ENCODE measurements at regions not wholly inside any gene's neighbourhood (a gene's known extent, or its start where the extent isn't known, plus 50 kb on each side); places are given as distances from the start of the nearest gene placed in this dataset.
A peak's percentile ranks its signal among the peaks of the same experiment; 100 is the strongest.

GRCh38 chr18:38611036-38611964 lies 1045.7 kb upstream of the CELF4 start:
- H3K27ac ChIP-seq (ENCODE audit: low read depth, low read length): no peak overlapping the region
- H3K9me3 ChIP-seq (ENCODE audit: control insufficient read depth, insufficient read depth, low read length): no peaks in the 10 kb centered on the region
- peak in 1 of 6 donors; percentile 2 for DNase-seq (ENCODE audit: low read depth in 4 of 6, low spot score in 6 of 6)
- no peaks in the 10 kb centered on the region for H3K4me1 ChIP-seq (ENCODE audit: control insufficient read depth, insufficient read depth, low read length)
- no peaks in the 10 kb centered on the region for H3K36me3 ChIP-seq (ENCODE audit: control insufficient read depth, insufficient read depth, low read length)
- H3K4me3 ChIP-seq (ENCODE audit: low read depth, low read length): no peak overlapping the region
- WGBS (ENCODE audit: insufficient coverage): 89% methylated on average over 8 of the region's 9 CpGs
- no peaks in the 10 kb centered on the region for H3K27me3 ChIP-seq (ENCODE audit: control insufficient read depth, insufficient read depth, low read length)

GRCh38 chr18:38606841-38607240 lies 1041.2 kb upstream of the CELF4 start:
- WGBS (ENCODE audit: insufficient coverage): no CpG with 5 or more reads among the region's 2 CpGs
- DNase-seq (ENCODE audit: low read depth in 4 of 6, low spot score in 6 of 6): no peak
- Histone ChIP-seq H3K36me3 (ENCODE audit: control insufficient read depth, insufficient read depth, low read length) (no peaks in the 10 kb centered on the region), H3K4me3 (ENCODE audit: low read depth, low read length) (no peak overlapping the region), H3K27ac (ENCODE audit: low read depth, low read length) (no peak overlapping the region), H3K9me3 (ENCODE audit: control insufficient read depth, insufficient read depth, low read length) (no peaks in the 10 kb centered on the region), H3K4me1 (ENCODE audit: control insufficient read depth, insufficient read depth, low read length) (no peaks in the 10 kb centered on the region), H3K27me3 (ENCODE audit: control insufficient read depth, insufficient read depth, low read length) (no peaks in the 10 kb centered on the region)

- Histone ChIP-seq H3K4me3 (ENCODE audit: low read depth, low read length) (no peak overlapping the region), H3K9me3 (ENCODE audit: control insufficient read depth, insufficient read depth, low read length) (no peaks in the 10 kb centered on the region), H3K27me3 (ENCODE audit: control insufficient read depth, insufficient read depth, low read length) (no peaks in the 10 kb centered on the region), H3K4me1 (ENCODE audit: control insufficient read depth, insufficient read depth, low read length) (no peaks in the 10 kb centered on the region), H3K36me3 (ENCODE audit: control insufficient read depth, insufficient read depth, low read length) (no peaks in the 10 kb centered on the region), H3K27ac (ENCODE audit: low read depth, low read length) (no peak overlapping the region)
- DNase-seq (ENCODE audit: low read depth in 4 of 6, low spot score in 6 of 6): peak in 1 of 6 donors; percentile 51
These were observed 1036.7 kb upstream of the CELF4 start for GRCh38 chr18:38602341-38602740.

GRCh38 chr18:38587571-38587970 lies 1022.0 kb upstream of the CELF4 start:
- no CpG with 5 or more reads among the region's 1 CpG for WGBS (ENCODE audit: insufficient coverage)
- Histone ChIP-seq H3K27me3 (ENCODE audit: control insufficient read depth, insufficient read depth, low read length) (no peaks in the 10 kb centered on the region), H3K4me1 (ENCODE audit: control insufficient read depth, insufficient read depth, low read length) (no peaks in the 10 kb centered on the region), H3K4me3 (ENCODE audit: low read depth, low read length) (no peak overlapping the region), H3K36me3 (ENCODE audit: control insufficient read depth, insufficient read depth, low read length) (no peaks in the 10 kb centered on the region), H3K27ac (ENCODE audit: low read depth, low read length) (no peak overlapping the region), H3K9me3 (ENCODE audit: control insufficient read depth, insufficient read depth, low read length) (no peaks in the 10 kb centered on the region)
- no peak for DNase-seq (ENCODE audit: low read depth in 4 of 6, low spot score in 6 of 6)

- H3K9me3 ChIP-seq (ENCODE audit: control insufficient read depth, insufficient read depth, low read length): no peaks in the 10 kb centered on the region
- no peaks in the 10 kb centered on the region for H3K36me3 ChIP-seq (ENCODE audit: control insufficient read depth, insufficient read depth, low read length)
- H3K4me3 ChIP-seq (ENCODE audit: low read depth, low read length): no peak overlapping the region
- DNase-seq (ENCODE audit: low read depth in 4 of 6, low spot score in 6 of 6): no peak
- 80% methylated on average over 1 of the region's 2 CpGs for WGBS (ENCODE audit: insufficient coverage)
- H3K4me1 ChIP-seq (ENCODE audit: control insufficient read depth, insufficient read depth, low read length): no peaks in the 10 kb centered on the region
- H3K27ac ChIP-seq (ENCODE audit: low read depth, low read length): no peak overlapping the region
- no peaks in the 10 kb centered on the region for H3K27me3 ChIP-seq (ENCODE audit: control insufficient read depth, insufficient read depth, low read length)
These were observed 1020.7 kb upstream of the CELF4 start for GRCh38 chr18:38586327-38586726.

GRCh38 chr18:38579764-38580163 lies 1014.2 kb upstream of the CELF4 start:
- Histone ChIP-seq H3K4me1 (ENCODE audit: control insufficient read depth, insufficient read depth, low read length) (no peaks in the 10 kb centered on the region), H3K36me3 (ENCODE audit: control insufficient read depth, insufficient read depth, low read length) (no peaks in the 10 kb centered on the region), H3K9me3 (ENCODE audit: control insufficient read depth, insufficient read depth, low read length) (no peaks in the 10 kb centered on the region), H3K4me3 (ENCODE audit: low read depth, low read length) (no peak overlapping the region), H3K27ac (ENCODE audit: low read depth, low read length) (no peak overlapping the region), H3K27me3 (ENCODE audit: control insufficient read depth, insufficient read depth, low read length) (no peaks in the 10 kb centered on the region)
- DNase-seq (ENCODE audit: low read depth in 4 of 6, low spot score in 6 of 6): no peak
- WGBS (ENCODE audit: insufficient coverage): 93% methylated on average over 1 of the region's 1 CpG

- Histone ChIP-seq H3K27ac (ENCODE audit: low read depth, low read length) (no peak overlapping the region), H3K4me1 (ENCODE audit: control insufficient read depth, insufficient read depth, low read length) (no peaks in the 10 kb centered on the region), H3K36me3 (ENCODE audit: control insufficient read depth, insufficient read depth, low read length) (no peaks in the 10 kb centered on the region), H3K4me3 (ENCODE audit: low read depth, low read length) (no peak overlapping the region), H3K9me3 (ENCODE audit: control insufficient read depth, insufficient read depth, low read length) (no peaks in the 10 kb centered on the region), H3K27me3 (ENCODE audit: control insufficient read depth, insufficient read depth, low read length) (no peaks in the 10 kb centered on the region)
- WGBS (ENCODE audit: insufficient coverage): no CpG with 5 or more reads among the region's 4 CpGs
- no peak for DNase-seq (ENCODE audit: low read depth in 4 of 6, low spot score in 6 of 6)
These were observed 1011.3 kb upstream of the CELF4 start for GRCh38 chr18:38576916-38577315.

- Histone ChIP-seq H3K27me3 (ENCODE audit: control insufficient read depth, insufficient read depth, low read length) (no peaks in the 10 kb centered on the region), H3K4me3 (ENCODE audit: low read depth, low read length) (no peak overlapping the region), H3K36me3 (ENCODE audit: control insufficient read depth, insufficient read depth, low read length) (no peaks in the 10 kb centered on the region), H3K27ac (ENCODE audit: low read depth, low read length) (no peak overlapping the region), H3K9me3 (ENCODE audit: control insufficient read depth, insufficient read depth, low read length) (no peaks in the 10 kb centered on the region), H3K4me1 (ENCODE audit: control insufficient read depth, insufficient read depth, low read length) (no peaks in the 10 kb centered on the region)
- whole genome bisulfite sequencing (ENCODE audit: insufficient coverage): no CpG with 5 or more reads among the region's 1 CpG
- DNase-seq (ENCODE audit: low read depth in 4 of 6, low spot score in 6 of 6): no peak
These were observed 1010.8 kb upstream of the CELF4 start for GRCh38 chr18:38576349-38576748.

GRCh38 chr18:38575648-38576047 lies 1010.0 kb upstream of the CELF4 start:
- H3K4me1 ChIP-seq (ENCODE audit: control insufficient read depth, insufficient read depth, low read length): no peaks in the 10 kb centered on the region
- H3K27ac ChIP-seq (ENCODE audit: low read depth, low read length): no peak overlapping the region

GRCh38 chr18:38575023-38575422 lies 1009.4 kb upstream of the CELF4 start:
- no peak overlapping the region for H3K4me3 ChIP-seq (ENCODE audit: low read depth, low read length)
- DNase-seq (ENCODE audit: low read depth in 4 of 6, low spot score in 6 of 6): no peak
- 100% methylated on average over 3 of the region's 6 CpGs for WGBS (ENCODE audit: insufficient coverage)
- H3K27ac ChIP-seq (ENCODE audit: low read depth, low read length): no peak overlapping the region
- H3K4me1 ChIP-seq (ENCODE audit: control insufficient read depth, insufficient read depth, low read length): no peaks in the 10 kb centered on the region
- no peaks in the 10 kb centered on the region for H3K27me3 ChIP-seq (ENCODE audit: control insufficient read depth, insufficient read depth, low read length)
- no peaks in the 10 kb centered on the region for H3K9me3 ChIP-seq (ENCODE audit: control insufficient read depth, insufficient read depth, low read length)
- no peaks in the 10 kb centered on the region for H3K36me3 ChIP-seq (ENCODE audit: control insufficient read depth, insufficient read depth, low read length)

More at GRCh38 chr18:38575648-38576047, 1010.0 kb upstream of the CELF4 start:
- H3K27me3 ChIP-seq (ENCODE audit: control insufficient read depth, insufficient read depth, low read length): no peaks in the 10 kb centered on the region
- 100% methylated on average over 1 of the region's 2 CpGs for WGBS (ENCODE audit: insufficient coverage)
- no peak overlapping the region for H3K4me3 ChIP-seq (ENCODE audit: low read depth, low read length)
- no peak for DNase-seq (ENCODE audit: low read depth in 4 of 6, low spot score in 6 of 6)
- no peaks in the 10 kb centered on the region for H3K9me3 ChIP-seq (ENCODE audit: control insufficient read depth, insufficient read depth, low read length)
- no peaks in the 10 kb centered on the region for H3K36me3 ChIP-seq (ENCODE audit: control insufficient read depth, insufficient read depth, low read length)
